Gastroesophageal sphincter (tissue), 3 donors: ENCODE measurements at regions not wholly inside any gene's neighbourhood (a gene's known extent, or its start where the extent isn't known, plus 50 kb on each side); places are given as distances from the start of the nearest gene placed in this dataset.

Experiments
- CTCF ChIP-seq, 4 experiments: fragments of 200-600 bp in 2 of 4; fragments of 450-650 bp in 2 of 4; sonication (generic) in 1 of 4; IDR thresholded peaks; one replicate each; pipeline ENCODE4 v1.5.1; 2017 to 2019; ENCODE audit warnings: antibody characterized with exemption in 4 of 4, mild to moderate bottlenecking in 2 of 4, moderate library complexity in 2 of 4
- EP300 ChIP-seq: sonication (generic); formaldehyde crosslinking; IDR thresholded peaks from one replicate; pipeline ENCODE4 v1.6.1; 2017; ENCODE audit warnings: antibody characterized with exemption, mild to moderate bottlenecking
- POLR2A ChIP-seq, 2 donors: fragments of 450-650 bp; IDR thresholded peaks; one replicate each; pipeline ENCODE4 v1.6.1; 2017; ENCODE audit warnings: antibody characterized with exemption in 2 of 2, mild to moderate bottlenecking in 2 of 2, moderate library complexity in 1 of 2
- POLR2AphosphoS5 ChIP-seq: sonication (generic); formaldehyde crosslinking; IDR thresholded peaks from one replicate; pipeline ENCODE4 v1.6.1; 2017; ENCODE audit warnings: antibody characterized with exemption

GRCh38 chr1:221992427-221992826, 250.5 kb upstream of the DUSP10 start:
- TF ChIP-seq CTCF (IDR thresholded peaks at IDR 0.05) (no peak), POLR2AphosphoS5 (no peak), EP300 (no peak), POLR2A (IDR thresholded peaks at IDR 0.05) (no peak)
